ENCODE measurements at regions not wholly inside any gene's neighbourhood (a gene's known extent, or its start where the extent isn't known, plus 50 kb on each side); places are given as distances from the start of the nearest gene placed in this dataset.

DNA sequence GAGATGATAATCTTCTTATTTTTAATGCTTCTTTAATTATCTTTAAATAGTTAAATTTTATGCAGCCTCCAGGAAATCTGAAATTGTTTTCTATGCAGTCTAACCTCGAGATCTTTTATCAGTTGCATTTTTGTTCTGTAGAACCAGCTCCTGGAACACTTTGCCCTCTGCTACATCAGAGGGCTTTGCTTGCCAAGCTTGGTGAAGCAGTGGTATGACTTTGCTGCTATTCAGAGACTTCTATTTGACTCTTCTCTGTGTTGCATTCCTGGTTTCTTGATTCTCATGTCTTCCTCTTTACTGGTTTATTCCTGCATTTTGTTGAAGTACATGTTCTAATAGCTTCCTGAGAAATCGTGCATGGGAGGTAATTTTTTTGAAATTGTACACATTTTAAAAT lies 163.7 kb upstream of the TMEM229A start:
- H3K27me3 ChIP-seq = no peaks in the 10 kb centered on the region
- H3K36me3 ChIP-seq = no peaks in the 10 kb centered on the region
- H3K4me1 ChIP-seq = no peaks in the 10 kb centered on the region
- DNase-seq (ENCODE audit: low spot score in 2 of 2) = no peak
- 36% methylated on average over 2 of the region's 2 CpGs for WGBS
- TF ChIP-seq, protein P1, sequence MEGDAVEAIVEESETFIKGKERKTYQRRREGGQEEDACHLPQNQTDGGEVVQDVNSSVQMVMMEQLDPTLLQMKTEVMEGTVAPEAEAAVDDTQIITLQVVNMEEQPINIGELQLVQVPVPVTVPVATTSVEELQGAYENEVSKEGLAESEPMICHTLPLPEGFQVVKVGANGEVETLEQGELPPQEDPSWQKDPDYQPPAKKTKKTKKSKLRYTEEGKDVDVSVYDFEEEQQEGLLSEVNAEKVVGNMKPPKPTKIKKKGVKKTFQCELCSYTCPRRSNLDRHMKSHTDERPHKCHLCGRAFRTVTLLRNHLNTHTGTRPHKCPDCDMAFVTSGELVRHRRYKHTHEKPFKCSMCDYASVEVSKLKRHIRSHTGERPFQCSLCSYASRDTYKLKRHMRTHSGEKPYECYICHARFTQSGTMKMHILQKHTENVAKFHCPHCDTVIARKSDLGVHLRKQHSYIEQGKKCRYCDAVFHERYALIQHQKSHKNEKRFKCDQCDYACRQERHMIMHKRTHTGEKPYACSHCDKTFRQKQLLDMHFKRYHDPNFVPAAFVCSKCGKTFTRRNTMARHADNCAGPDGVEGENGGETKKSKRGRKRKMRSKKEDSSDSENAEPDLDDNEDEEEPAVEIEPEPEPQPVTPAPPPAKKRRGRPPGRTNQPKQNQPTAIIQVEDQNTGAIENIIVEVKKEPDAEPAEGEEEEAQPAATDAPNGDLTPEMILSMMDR (IDR thresholded peaks at IDR 0.05) = no peak
- TF ChIP-seq EP300 (IDR thresholded peaks at IDR 0.05) = no peak
- TF ChIP-seq POLR2AphosphoS5 (IDR thresholded peaks at IDR 0.05) = no peak
- TF ChIP-seq POLR2A (IDR thresholded peaks at IDR 0.05) = no peak
- H3K4me3 ChIP-seq = no peak overlapping the region
- H3K9me3 ChIP-seq = no peaks in the 10 kb centered on the region
- no peak overlapping the region for H3K27ac ChIP-seq

DNA sequence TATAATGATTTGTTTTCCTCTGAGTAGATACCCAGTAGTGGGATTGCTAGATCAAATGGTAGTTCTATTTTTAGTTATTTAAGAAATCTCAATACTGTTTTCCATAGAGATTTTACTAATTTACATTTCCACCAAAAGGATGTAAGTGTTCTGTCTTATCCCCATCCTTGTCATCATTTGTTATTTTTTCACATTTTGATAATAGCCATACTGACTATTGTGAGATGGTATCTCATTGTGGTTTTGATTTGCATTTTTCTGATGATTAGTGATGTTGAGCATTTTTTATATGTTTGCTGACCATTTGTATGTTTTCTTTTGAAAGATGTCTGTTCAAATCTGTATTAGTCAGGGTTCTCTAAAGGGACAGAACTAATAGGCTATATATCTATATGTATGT lies 160.0 kb upstream of the TMEM229A start:
- Histone ChIP-seq H3K36me3 (no peaks in the 10 kb centered on the region), H3K27ac (no peak overlapping the region), H3K4me3 (no peak overlapping the region), H3K9me3 (no peaks in the 10 kb centered on the region), H3K27me3 (no peaks in the 10 kb centered on the region), H3K4me1 (no peaks in the 10 kb centered on the region)
- TF ChIP-seq, protein P1 (IDR thresholded peaks at IDR 0.05) = no peak
- no peak for TF ChIP-seq POLR2A (IDR thresholded peaks at IDR 0.05)
- TF ChIP-seq EP300 (IDR thresholded peaks at IDR 0.05) = no peak
- TF ChIP-seq POLR2AphosphoS5 (IDR thresholded peaks at IDR 0.05) = no peak
- DNase-seq (ENCODE audit: low spot score in 2 of 2) = no peak

DNA sequence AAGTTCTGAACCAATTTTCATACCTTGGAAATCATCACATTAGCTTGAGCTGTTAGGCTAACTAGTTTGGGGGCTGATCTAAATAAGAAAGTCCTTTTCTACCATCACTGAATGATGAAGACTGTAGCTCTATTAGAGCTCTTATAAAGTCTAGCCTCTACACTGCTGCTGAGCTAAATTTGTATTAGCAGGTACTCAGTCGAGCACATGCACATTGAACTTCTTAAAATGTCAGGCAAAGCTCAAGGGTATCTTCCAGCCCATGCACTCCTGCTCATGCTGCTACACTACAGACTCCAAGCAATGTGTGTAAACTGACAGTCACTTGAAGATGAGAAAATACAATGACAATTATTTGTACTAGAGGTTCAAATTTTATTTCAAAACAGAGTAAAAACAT lies 158.8 kb upstream of the TMEM229A start:
- no peak for DNase-seq (ENCODE audit: low spot score in 2 of 2)
- WGBS = 62% methylated on average over 1 of the region's 1 CpG
- H3K27ac ChIP-seq = no peak overlapping the region
- no peaks in the 10 kb centered on the region for H3K36me3 ChIP-seq
- no peaks in the 10 kb centered on the region for H3K27me3 ChIP-seq
- no peaks in the 10 kb centered on the region for H3K4me1 ChIP-seq
- no peak overlapping the region for H3K4me3 ChIP-seq
- TF ChIP-seq POLR2AphosphoS5 (IDR thresholded peaks at IDR 0.05) (no peak), EP300 (IDR thresholded peaks at IDR 0.05) (no peak), POLR2A (IDR thresholded peaks at IDR 0.05) (no peak)
- TF ChIP-seq, protein P1 (IDR thresholded peaks at IDR 0.05) = no peak
- H3K9me3 ChIP-seq = no peaks in the 10 kb centered on the region

DNA sequence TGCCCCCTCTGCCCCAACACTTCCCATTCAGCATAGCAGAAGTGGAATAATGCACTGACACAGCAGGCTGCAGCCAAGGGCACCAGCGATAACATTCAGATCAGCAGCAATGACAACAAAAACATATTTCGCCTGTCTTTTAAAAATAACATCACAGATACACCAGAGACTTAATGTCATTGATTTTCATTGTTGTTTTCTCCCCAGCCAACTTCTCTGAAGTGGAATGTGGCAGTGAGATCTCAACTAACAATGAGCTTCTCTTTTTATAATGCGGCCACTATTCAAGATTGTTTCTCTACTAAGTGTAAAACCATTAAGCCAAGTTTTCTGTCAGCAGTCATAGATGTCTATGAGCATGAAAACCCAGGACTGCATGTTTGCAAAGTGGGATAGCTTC lies 158.2 kb upstream of the TMEM229A start:
- H3K36me3 ChIP-seq = no peaks in the 10 kb centered on the region
- H3K4me1 ChIP-seq = no peaks in the 10 kb centered on the region
- no peak overlapping the region for H3K4me3 ChIP-seq
- TF ChIP-seq, protein P1 (IDR thresholded peaks at IDR 0.05) = no peak
- TF ChIP-seq POLR2AphosphoS5 (IDR thresholded peaks at IDR 0.05) (no peak), EP300 (IDR thresholded peaks at IDR 0.05) (no peak), POLR2A (IDR thresholded peaks at IDR 0.05) (no peak)
- no peaks in the 10 kb centered on the region for H3K27me3 ChIP-seq
- DNase-seq (ENCODE audit: low spot score in 2 of 2) = no peak
- 78% methylated on average over 3 of the region's 3 CpGs for WGBS
- no peaks in the 10 kb centered on the region for H3K9me3 ChIP-seq
- H3K27ac ChIP-seq = no peak overlapping the region

DNA sequence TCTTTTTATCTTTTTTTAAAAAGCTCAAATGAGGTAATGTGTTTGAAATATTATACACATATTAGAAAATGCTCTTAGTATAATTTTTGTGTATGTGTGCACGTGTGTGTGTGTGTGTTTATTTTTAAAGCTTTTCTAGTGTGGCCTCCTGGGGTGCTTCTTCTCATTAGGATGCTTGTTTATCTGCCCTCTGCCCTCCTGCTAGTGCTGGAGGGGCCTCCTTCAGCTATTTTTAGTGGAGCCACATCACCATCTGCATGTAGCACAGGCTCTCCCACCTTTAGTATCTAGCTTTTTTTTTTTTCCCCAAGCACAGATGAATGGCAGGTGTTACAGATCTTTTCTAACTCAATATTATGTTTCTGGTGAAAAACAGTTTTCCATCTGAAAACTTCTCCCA lies 155.7 kb upstream of the TMEM229A start:
- H3K27me3 ChIP-seq = no peaks in the 10 kb centered on the region
- no peaks in the 10 kb centered on the region for H3K36me3 ChIP-seq
- H3K4me1 ChIP-seq = no peaks in the 10 kb centered on the region
- H3K27ac ChIP-seq = no peak overlapping the region
- no peak overlapping the region for H3K4me3 ChIP-seq
- TF ChIP-seq, protein P1 (IDR thresholded peaks at IDR 0.05) = no peak
- TF ChIP-seq POLR2A (IDR thresholded peaks at IDR 0.05) (no peak), EP300 (IDR thresholded peaks at IDR 0.05) (no peak), POLR2AphosphoS5 (IDR thresholded peaks at IDR 0.05) (no peak)
- no peak for DNase-seq (ENCODE audit: low spot score in 2 of 2)
- WGBS = 32% methylated on average over 1 of the region's 1 CpG
- no peaks in the 10 kb centered on the region for H3K9me3 ChIP-seq

All from suprapubic skin (tissue), 4 donors.